C4-2B (cell line): ENCODE measurements at regions not wholly inside any gene's neighbourhood (a gene's known extent, or its start where the extent isn't known, plus 50 kb on each side); places are given as distances from the start of the nearest gene placed in this dataset.

ENCODE experiments used
- H3K27ac ChIP-seq: fragments of 450-650 bp; 2 replicates; pipeline ENCODE4 v1.5.1; 2017
- ZFX ChIP-seq: fragments of 450-650 bp; IDR thresholded peaks from 2 replicates; pipeline ENCODE4 v1.6.1; 2017
- TF ChIP-seq, protein P1 (sequence below): fragments of 450-650 bp; conservative IDR thresholded peaks from 2 replicates; pipeline ENCODE4 v1.5.1; 2017; ENCODE audit warnings: mild to moderate bottlenecking

GRCh38 chr1:55376897-55377296 lies 161.7 kb upstream of the USP24 start:
- no peak overlapping the region for H3K27ac ChIP-seq
- no peak for TF ChIP-seq ZFX
- TF ChIP-seq, protein P1, sequence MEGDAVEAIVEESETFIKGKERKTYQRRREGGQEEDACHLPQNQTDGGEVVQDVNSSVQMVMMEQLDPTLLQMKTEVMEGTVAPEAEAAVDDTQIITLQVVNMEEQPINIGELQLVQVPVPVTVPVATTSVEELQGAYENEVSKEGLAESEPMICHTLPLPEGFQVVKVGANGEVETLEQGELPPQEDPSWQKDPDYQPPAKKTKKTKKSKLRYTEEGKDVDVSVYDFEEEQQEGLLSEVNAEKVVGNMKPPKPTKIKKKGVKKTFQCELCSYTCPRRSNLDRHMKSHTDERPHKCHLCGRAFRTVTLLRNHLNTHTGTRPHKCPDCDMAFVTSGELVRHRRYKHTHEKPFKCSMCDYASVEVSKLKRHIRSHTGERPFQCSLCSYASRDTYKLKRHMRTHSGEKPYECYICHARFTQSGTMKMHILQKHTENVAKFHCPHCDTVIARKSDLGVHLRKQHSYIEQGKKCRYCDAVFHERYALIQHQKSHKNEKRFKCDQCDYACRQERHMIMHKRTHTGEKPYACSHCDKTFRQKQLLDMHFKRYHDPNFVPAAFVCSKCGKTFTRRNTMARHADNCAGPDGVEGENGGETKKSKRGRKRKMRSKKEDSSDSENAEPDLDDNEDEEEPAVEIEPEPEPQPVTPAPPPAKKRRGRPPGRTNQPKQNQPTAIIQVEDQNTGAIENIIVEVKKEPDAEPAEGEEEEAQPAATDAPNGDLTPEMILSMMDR: no peak

DNA sequence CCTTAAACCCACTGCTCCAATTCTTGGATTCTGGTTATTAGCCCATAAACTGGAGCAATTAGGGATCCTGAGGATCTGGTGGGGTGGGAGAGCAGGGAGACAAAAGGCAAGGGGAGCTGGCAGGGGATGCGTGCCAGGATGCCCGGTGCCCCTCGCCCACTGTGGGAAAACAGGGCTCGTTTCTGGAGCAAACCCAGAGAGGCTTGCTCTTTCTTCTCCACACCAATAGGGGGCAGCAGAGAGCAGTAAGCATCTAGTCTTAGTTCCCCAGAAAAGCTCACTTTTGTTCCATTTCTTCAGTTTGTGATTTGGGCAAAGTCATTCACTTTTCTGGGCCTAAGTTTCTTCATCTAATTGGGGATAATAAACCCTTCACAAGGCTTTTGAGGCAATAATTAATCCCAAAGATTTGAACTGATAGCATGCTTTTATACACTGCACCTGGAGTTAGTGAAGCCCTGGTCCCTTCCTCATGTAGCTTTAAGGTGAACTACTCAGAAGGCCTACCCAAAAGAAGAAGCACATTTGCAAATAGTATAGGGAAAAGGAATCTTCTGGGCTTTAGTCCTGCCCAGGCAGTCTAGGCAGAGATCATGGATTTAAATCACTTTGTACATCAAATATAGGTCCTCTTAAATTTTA lies 160.6 kb upstream of the USP24 start:
- no peak overlapping the region for H3K27ac ChIP-seq
- no peak for TF ChIP-seq ZFX
- TF ChIP-seq, protein P1: peak; percentile 97

GRCh38 chr1:55374801-55375616 lies 159.8 kb upstream of the USP24 start:
- H3K27ac ChIP-seq: no peak overlapping the region
- no peak for TF ChIP-seq ZFX
- TF ChIP-seq, protein P1: no peak

- H3K27ac ChIP-seq: no peak overlapping the region
- TF ChIP-seq, protein P1: no peak
- no peak for TF ChIP-seq ZFX
Observed at GRCh38 chr1:55374216-55374615, 159.1 kb upstream of the USP24 start.

- H3K27ac ChIP-seq: no peak overlapping the region
- TF ChIP-seq ZFX: no peak
- TF ChIP-seq, protein P1: no peak
Observed at GRCh38 chr1:55369474-55369873, 154.3 kb upstream of the USP24 start.

- H3K27ac ChIP-seq: no peak overlapping the region
- TF ChIP-seq ZFX: no peak
- TF ChIP-seq, protein P1: no peak
Observed at GRCh38 chr1:55368698-55369097, 153.5 kb upstream of the USP24 start.

- TF ChIP-seq, protein P1: no peak
- TF ChIP-seq ZFX: no peak
- H3K27ac ChIP-seq: no peak overlapping the region
Observed at GRCh38 chr1:55367273-55367672, 152.1 kb upstream of the USP24 start.
